GM12878 (cell line): ENCODE measurements at regions not wholly inside any gene's neighbourhood (a gene's known extent, or its start where the extent isn't known, plus 50 kb on each side); places are given as distances from the start of the nearest gene placed in this dataset.

ENCODE experiments used
- ATAC-seq: fragments of 200-7000 bp; cut with Tn5 transposase; 3 replicates; pipeline ENCODE4 v1.9.1; 2020; ENCODE audit warnings: mild to moderate bottlenecking, moderate library complexity
- BruUV-seq: library from RNA; stranded (reverse); fragments of 400-500 nt; replicated peaks from 2 replicates; lab custom pipeline; 2021; lab: Mats Ljungman, UMichigan
- CTCF ChIA-PET: fragments of 300-600 bp; sonication (Branson Sonifier 250); formaldehyde crosslinking; extraction: SDS; loops from one replicate; lab custom pipeline; 2021; ENCODE audit warnings: inconsistent platforms; lab: Yijun Ruan, JAX
- POLR2A ChIA-PET: fragments of 350-600 bp; formaldehyde crosslinking; extraction: SDS; loops from one replicate; lab custom pipeline; 2021; ENCODE audit warnings: inconsistent platforms; lab: Charles Lee
- RAD21 ChIA-PET: fragments of 300-600 bp; sonication (Branson Sonifier 250); formaldehyde crosslinking; loops from one replicate; lab custom pipeline; 2023; ENCODE audit warnings: antibody characterized with exemption; ENCODE audit not compliant: unreplicated experiment; lab: Charles Lee
- SMC1A ChIA-PET: fragments of 300-600 bp; sonication (Branson Sonifier 250); formaldehyde crosslinking; loops from one replicate; lab custom pipeline; 2023; ENCODE audit not compliant: unreplicated experiment, uncharacterized antibody; lab: Charles Lee
- DNase-seq: peaks from one replicate; pipeline ENCODE4 v3.0.0-alpha.2; 2011; ENCODE audit warnings: low read depth, low spot score
- FAIRE-seq: peaks from 3 replicates; lab custom pipeline; 2011; peaks lifted over from hg19 to GRCh38; lab: Jason Lieb, UNC
- H2AFZ ChIP-seq: 2 replicates; pipeline ENCODE4 v1.6.0; 2011; ENCODE audit warnings: low read depth, low read length, control low read depth; ENCODE audit not compliant: control insufficient read depth
- H3K27ac ChIP-seq: 2 replicates; pipeline ENCODE4 v1.5.1; 2011; ENCODE audit warnings: control low read depth; ENCODE audit not compliant: control insufficient read depth, insufficient read depth
- H3K27me3 ChIP-seq, 2 experiments: replicated peaks in 1 of 2; 2 replicates each; pipeline versions ENCODE4 v1.6.0 to v1.6.1; 2011; ENCODE audit warnings: low read length in 1 of 2; ENCODE audit not compliant: control insufficient read depth in 2 of 2, insufficient read depth in 2 of 2
- H3K36me3 ChIP-seq, 2 experiments: 2 replicates each; pipeline ENCODE4 v1.5.1; 2011; ENCODE audit warnings: low read length in 1 of 2; ENCODE audit not compliant: control insufficient read depth in 2 of 2, insufficient read depth in 2 of 2
- H3K4me1 ChIP-seq: 2 replicates; pipeline ENCODE4 v1.6.1; 2011; ENCODE audit warnings: mild to moderate bottlenecking, low read length, moderate library complexity, mixed read lengths; ENCODE audit not compliant: control insufficient read depth, insufficient read depth
- H3K4me2 ChIP-seq: 2 replicates; pipeline ENCODE4 v1.6.0; 2011; ENCODE audit warnings: control low read depth; ENCODE audit not compliant: control insufficient read depth, insufficient read depth
- H3K4me3 ChIP-seq: fragments of 200-600 bp; sonication (generic); 2 replicates; pipeline ENCODE4 v1.5.1; 2016
- H3K79me2 ChIP-seq: 2 replicates; pipeline ENCODE4 v1.6.0; 2011; ENCODE audit warnings: low read length; ENCODE audit not compliant: control insufficient read depth, insufficient read depth
- H3K9ac ChIP-seq: 2 replicates; pipeline ENCODE4 v1.8.0; 2011; ENCODE audit warnings: low read length, control low read depth, mixed read lengths; ENCODE audit not compliant: control insufficient read depth, insufficient read depth
- H3K9me3 ChIP-seq: replicated peaks from 3 replicates; pipeline ENCODE4 v1.5.1; 2011; ENCODE audit warnings: mild to moderate bottlenecking, low read length; ENCODE audit not compliant: control insufficient read depth, insufficient read depth
- H4K20me1 ChIP-seq: 2 replicates; pipeline ENCODE4 v1.6.0; 2011; ENCODE audit not compliant: control insufficient read depth, insufficient read depth
- ATF7 ChIP-seq: fragments of 450-650 bp; IDR thresholded peaks from 2 replicates; pipeline ENCODE4 v1.6.1; 2016; ENCODE audit warnings: low read depth, mild to moderate bottlenecking
- BACH1 ChIP-seq: fragments of 450-650 bp; IDR thresholded peaks from 2 replicates; pipeline ENCODE4 v1.6.1; 2017; ENCODE audit warnings: mild to moderate bottlenecking, borderline replicate concordance
- CBFB ChIP-seq: IDR thresholded peaks from 2 replicates; pipeline ENCODE4 v1.6.1; 2016; ENCODE audit warnings: antibody characterized with exemption, low read depth
- CHD2 ChIP-seq: IDR thresholded peaks from 2 replicates; pipeline ENCODE4 v1.6.1; 2011; ENCODE audit warnings: low read depth, low read length, improper control_type of control experiment, borderline replicate concordance
- CTCF ChIP-seq, 3 experiments: IDR thresholded peaks in 2 of 3; conservative IDR thresholded peaks in 1 of 3; 2 replicates each; pipeline ENCODE4 v1.5.1; 2011; ENCODE audit warnings: low read depth in 3 of 3, low read length in 3 of 3, mild to moderate bottlenecking in 3 of 3, control low read depth in 2 of 3, moderate library complexity in 2 of 3, inconsistent platforms in 1 of 3, mixed read lengths in 1 of 3; ENCODE audit not compliant: control insufficient read depth in 2 of 3, insufficient read depth in 1 of 3; ENCODE audit errors: extremely low read depth in 1 of 3
- E2F4 ChIP-seq: IDR thresholded peaks from 2 replicates; pipeline ENCODE4 v1.6.1; 2012; ENCODE audit warnings: low read depth, low read length, improper control_type of control experiment
- EED ChIP-seq: sonication (generic); IDR thresholded peaks from 2 replicates; pipeline ENCODE4 v1.6.1; 2016; ENCODE audit warnings: antibody characterized with exemption, low read depth
- EZH2 ChIP-seq: IDR thresholded peaks from 2 replicates; pipeline ENCODE4 v1.6.1; 2012; ENCODE audit warnings: low read depth, mild to moderate bottlenecking, control low read depth, inconsistent platforms, low read length, borderline replicate concordance; ENCODE audit not compliant: control insufficient read depth
- KAT2A ChIP-seq: conservative IDR thresholded peaks from 2 replicates; pipeline ENCODE4 v1.6.1; 2011; ENCODE audit warnings: low read depth, low read length; ENCODE audit not compliant: control insufficient read depth
- KLF5 ChIP-seq: fragments of 450-650 bp; IDR thresholded peaks from 2 replicates; pipeline ENCODE4 v1.6.1; 2014; ENCODE audit warnings: mild to moderate bottlenecking; ENCODE audit not compliant: partially characterized antibody
- MAX ChIP-seq: IDR thresholded peaks from 2 replicates; pipeline ENCODE4 v1.6.1; 2012; ENCODE audit warnings: low read depth, low read length, improper control_type of control experiment
- MXI1 ChIP-seq: fragments of 150-350 bp; IDR thresholded peaks from 2 replicates; pipeline ENCODE4 v1.6.1; 2011; ENCODE audit warnings: low read depth, mild to moderate bottlenecking, inconsistent platforms, low read length, improper control_type of control experiment
- NR2F1 ChIP-seq: fragments of 450-650 bp; conservative IDR thresholded peaks from 2 replicates; pipeline ENCODE4 v1.6.1; 2017; ENCODE audit warnings: mild to moderate bottlenecking
- POLR2AphosphoS2 ChIP-seq: IDR thresholded peaks from 2 replicates; pipeline ENCODE4 v1.6.1; 2011; ENCODE audit warnings: low read depth, mild to moderate bottlenecking, low read length, improper control_type of control experiment, moderate library complexity
- POLR2AphosphoS5 ChIP-seq: IDR thresholded peaks from 2 replicates; pipeline ENCODE4 v1.6.1; 2011; ENCODE audit warnings: mild to moderate bottlenecking, low read length, inconsistent platforms
- RBBP5 ChIP-seq: fragments of 200-600 bp; sonication (generic); conservative IDR thresholded peaks from 2 replicates; pipeline ENCODE4 v1.6.1; 2016
- SPI1 ChIP-seq: IDR thresholded peaks from 2 replicates; pipeline ENCODE4 v1.6.1; 2011; ENCODE audit warnings: low read depth, mild to moderate bottlenecking, low read length, moderate library complexity, borderline replicate concordance; ENCODE audit not compliant: insufficient read depth
- YBX1 ChIP-seq: fragments of 450-650 bp; IDR thresholded peaks from 2 replicates; pipeline ENCODE4 v1.6.1; 2016; ENCODE audit warnings: antibody characterized with exemption
- ZNF592 ChIP-seq: fragments of 450-650 bp; IDR thresholded peaks from 2 replicates; pipeline ENCODE4 v1.6.1; 2017; ENCODE audit warnings: mild to moderate bottlenecking, moderate library complexity
- WGBS: methylation state at CpG from one replicate; pipeline ENCODE4 v1.1.6; 2016; ENCODE audit warnings: low lambda C conversion rate; ENCODE audit not compliant: insufficient replicate concordance, insufficient coverage; ENCODE audit errors: missing lambda C conversion rate; 5-methylcytosine and 5-hydroxymethylcytosine counted together
- in situ Hi-C: fragments of 300-500 bp; cut with MboI; formaldehyde crosslinking; loops from 9 replicates; pipeline ENCODE4 v1.14.3; 2018; ENCODE audit warnings: mixed read lengths
- intact Hi-C: fragments of 100-400 bp; cut with micrococcal nuclease; formaldehyde crosslinking; loops from one replicate; pipeline ENCODE4 v1.14.2; 2022; ENCODE audit not compliant: unreplicated experiment

- TF ChIP-seq ZNF592 (no peak), RBBP5 (no peak), MXI1 (no peak), EZH2 (no peak), SPI1 (no peak), KAT2A (no peak), CHD2 (no peak), NR2F1 (no peak), POLR2AphosphoS2 (no peak)
- TF ChIP-seq, all 136 proteins: peak for 0
Measured at GRCh38 chr6:139713424-139713823, 339.0 kb upstream of the CITED2 start (continued).

- ChIA-PET POLR2A (no interaction called here), RAD21 (no interaction called here), SMC1A (interaction anchor here (2.0 kb wide), 1 partner anchor 11 kb away, joined by 9 read pairs; no protein-coding TSS in a partner anchor), CTCF (interaction anchor here (1.2 kb wide), 1 partner anchor 10 kb away, joined by 3 read pairs; no protein-coding TSS in a partner anchor)
- no peak for DNase-seq
- FAIRE-seq, result no peak
- in situ Hi-C loops (no loop called here), intact Hi-C loops (no loop called here)
- 31% methylated on average over 3 of the region's 3 CpGs for WGBS
- no TSS peak for BruUV-seq
- Histone ChIP-seq H3K79me2 (no peaks in the 10 kb centered on the region), H3K36me3 (no peaks in the 10 kb centered on the region), H3K4me2 (no peak overlapping the region), H3K4me1 (no peaks in the 10 kb centered on the region), H3K9me3 (no peaks in the 10 kb centered on the region), H2AFZ (no peak overlapping the region), H4K20me1 (no peaks in the 10 kb centered on the region), H3K4me3 (no peak overlapping the region), H3K27me3 (no peaks in the 10 kb centered on the region), H3K27ac (no peak overlapping the region), H3K9ac (no peak overlapping the region)
- no peak for ATAC-seq
- no peak for TF ChIP-seq EED
- TF ChIP-seq E2F4, result no peak
- no peak for TF ChIP-seq POLR2AphosphoS5
- TF ChIP-seq MAX, result no peak
- no peak for TF ChIP-seq YBX1
- TF ChIP-seq BACH1, result no peak
- TF ChIP-seq CTCF (IDR thresholded peaks at IDR 0.05 in 2 of 3, conservative IDR thresholded peaks at IDR 0.05 in 1 of 3; ENCODE audit: control insufficient read depth in 2 of 3, extremely low read depth in 1 of 3, insufficient read depth in 1 of 3, low read depth in 3 of 3, low read length in 3 of 3), result no peak
- no peak for TF ChIP-seq KLF5
- no peak for TF ChIP-seq CBFB
- TF ChIP-seq ATF7, result no peak
Measured at GRCh38 chr6:139712830-139713229, 338.4 kb upstream of the CITED2 start.
